ENCODE measurements at regions not wholly inside any gene's neighbourhood (a gene's known extent, or its start where the extent isn't known, plus 50 kb on each side); places are given as distances from the start of the nearest gene placed in this dataset.
"Not testable (repeated sequence)": the region's sequence is repeated elsewhere in the genome, so short reads cannot be mapped to it uniquely, and the experiment has no call there.

- no peak overlapping the region for H3K27ac Mint-ChIP-seq
- peaks cover 2% of the 10 kb centered on the region for H3K36me3 Mint-ChIP-seq (ENCODE audit: low read depth)
- no peak for DNase-seq
- no peak for ATAC-seq
- H3K4me3 Mint-ChIP-seq: no peak overlapping the region
- no peaks in the 10 kb centered on the region for H3K27me3 Mint-ChIP-seq
- H3K9me3 ChIP-seq (ENCODE audit: control insufficient read depth, low read length, poor library complexity, severe bottlenecking): no peaks in the 10 kb centered on the region
- no peaks in the 10 kb centered on the region for H3K4me1 Mint-ChIP-seq
Observed at GRCh38 chr6:141764388-141764787, 368.3 kb upstream of the GJE1 start.

DNA sequence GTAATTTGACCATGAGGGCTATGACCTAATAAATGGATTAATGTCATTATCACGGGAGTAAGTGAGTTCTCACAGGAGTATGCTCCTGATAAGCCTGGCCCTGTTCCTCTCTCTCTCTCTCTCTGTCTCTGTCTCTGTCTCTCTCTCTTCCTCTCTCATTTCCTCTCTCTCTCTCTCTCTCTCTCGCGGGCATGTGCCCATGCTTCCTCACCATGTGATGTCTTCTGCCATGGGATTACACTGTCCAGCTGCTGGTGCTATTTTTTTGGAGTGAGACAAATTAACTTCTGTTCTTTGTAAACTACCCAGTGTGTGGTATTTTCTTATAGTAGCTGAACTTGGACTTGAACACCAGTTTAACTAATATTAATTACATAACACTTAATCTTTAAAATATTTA is 374.3 kb upstream of the GJE1 start:
- no peak overlapping the region for H3K4me3 Mint-ChIP-seq
- ATAC-seq (no peak), DNase-seq (no peak)
- H3K9me3 ChIP-seq (ENCODE audit: control insufficient read depth, low read length, poor library complexity, severe bottlenecking): no peaks in the 10 kb centered on the region
- H3K4me1 Mint-ChIP-seq: no peaks in the 10 kb centered on the region
- no peaks in the 10 kb centered on the region for H3K27me3 Mint-ChIP-seq
- no peak overlapping the region for H3K27ac Mint-ChIP-seq
- H3K36me3 Mint-ChIP-seq (ENCODE audit: low read depth): peaks cover 2% of the 10 kb centered on the region

GRCh38 chr6:141753180-141753579 is 379.5 kb upstream of the GJE1 start:
- no peak for DNase-seq
- H3K4me3 Mint-ChIP-seq: no peak overlapping the region
- H3K27ac Mint-ChIP-seq: peak overlapping the region; percentile 41
- peaks cover 7% of the 10 kb centered on the region for H3K4me1 Mint-ChIP-seq
- H3K27me3 Mint-ChIP-seq: no peaks in the 10 kb centered on the region
- H3K36me3 Mint-ChIP-seq (ENCODE audit: low read depth): no peaks in the 10 kb centered on the region
- ATAC-seq: no peak
- H3K9me3 ChIP-seq (ENCODE audit: control insufficient read depth, low read length, poor library complexity, severe bottlenecking): no peaks in the 10 kb centered on the region

GRCh38 chr6:141752677-141753076 is 380.0 kb upstream of the GJE1 start:
- peak overlapping the region; percentile 41 for H3K27ac Mint-ChIP-seq
- no peaks in the 10 kb centered on the region for H3K27me3 Mint-ChIP-seq
- peaks cover 7% of the 10 kb centered on the region for H3K4me1 Mint-ChIP-seq
- no peaks in the 10 kb centered on the region for H3K36me3 Mint-ChIP-seq (ENCODE audit: low read depth)
- ATAC-seq (no peak), DNase-seq (no peak)
- H3K4me3 Mint-ChIP-seq: no peak overlapping the region
- no peaks in the 10 kb centered on the region for H3K9me3 ChIP-seq (ENCODE audit: control insufficient read depth, low read length, poor library complexity, severe bottlenecking)

DNA sequence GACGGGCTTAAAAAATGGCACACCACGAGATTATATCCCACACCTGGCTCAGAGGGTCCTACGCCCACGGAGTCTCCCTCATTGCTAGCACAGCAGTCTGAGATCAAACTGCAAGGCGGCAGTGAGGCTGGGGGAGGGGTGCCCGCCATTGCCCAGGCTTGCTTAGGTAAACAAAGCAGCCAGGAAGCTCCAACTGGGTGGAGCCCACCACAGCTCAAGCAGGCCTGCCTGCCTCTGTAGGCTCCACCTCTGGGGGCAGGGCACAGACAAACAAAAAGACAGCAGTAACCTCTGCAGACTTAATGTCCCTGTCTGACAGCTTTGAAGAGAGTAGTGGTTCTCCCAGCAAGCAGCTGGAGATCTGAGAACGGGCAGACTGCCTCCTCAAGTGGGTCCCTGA is 386.4 kb upstream of the GJE1 start:
- not testable (repeated sequence) for H3K36me3 Mint-ChIP-seq (ENCODE audit: low read depth); H3K27ac Mint-ChIP-seq; H3K9me3 ChIP-seq (ENCODE audit: control insufficient read depth, low read length, poor library complexity, severe bottlenecking); H3K4me3 Mint-ChIP-seq; ATAC-seq; H3K4me1 Mint-ChIP-seq; H3K27me3 Mint-ChIP-seq; DNase-seq

DNA sequence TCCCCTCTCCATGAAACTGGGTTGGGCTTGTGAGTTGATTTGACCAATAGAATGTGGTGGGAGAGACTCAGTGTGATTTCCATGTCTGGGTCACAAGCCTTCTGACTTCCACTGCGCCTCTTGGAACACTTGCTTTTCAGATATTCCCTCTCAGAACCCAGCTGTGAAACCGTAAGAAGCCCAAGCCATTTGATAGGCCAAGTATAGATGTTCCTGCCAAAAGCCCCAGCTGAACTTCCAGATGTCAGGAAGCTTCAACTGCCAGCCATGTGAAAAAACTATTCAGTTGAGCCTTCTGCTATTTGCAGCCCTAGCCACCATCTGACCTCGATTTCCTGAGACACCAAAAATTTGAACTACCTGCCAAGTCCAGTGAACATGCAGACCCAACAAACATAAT is 387.8 kb upstream of the GJE1 start:
- H3K4me3 Mint-ChIP-seq: no peak overlapping the region

DNA sequence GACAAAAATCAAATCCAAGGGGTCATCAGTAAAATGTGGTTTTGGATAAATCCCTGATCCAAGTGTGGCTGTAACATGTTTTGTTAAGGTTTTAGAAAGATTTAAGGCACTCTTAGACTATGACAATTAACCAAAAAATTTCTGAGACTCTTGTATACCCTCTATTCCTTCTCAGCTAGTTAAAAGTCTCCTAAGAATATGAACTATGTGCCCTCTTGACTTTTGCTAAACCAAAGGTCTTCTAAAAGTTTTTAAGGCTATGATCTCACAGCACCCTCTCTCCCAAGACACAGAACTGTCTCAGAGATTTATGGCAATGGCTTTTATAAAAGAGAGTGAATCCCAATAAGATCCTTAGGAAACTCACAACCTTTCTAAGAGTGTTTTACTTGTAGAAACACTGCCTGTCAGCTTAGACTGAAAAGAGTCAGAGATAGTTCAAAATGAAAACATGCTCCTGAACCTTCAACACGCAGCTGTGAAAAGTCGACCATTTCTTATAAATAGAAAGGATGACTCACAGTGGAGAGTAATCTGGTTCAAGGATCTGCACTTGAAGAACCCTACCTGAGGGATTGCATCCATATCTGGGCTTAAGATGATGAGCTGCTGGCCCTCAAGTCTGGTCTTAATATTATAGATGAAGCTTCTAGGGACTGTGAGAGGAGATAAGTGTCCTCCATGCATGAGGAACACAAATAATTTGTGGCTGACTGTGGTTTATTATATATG is 388.4 kb upstream of the GJE1 start:
- Mint-ChIP-seq H3K4me3 (no peak overlapping the region), H3K27me3 (no peaks in the 10 kb centered on the region), H3K36me3 (ENCODE audit: low read depth) (no peaks in the 10 kb centered on the region), H3K27ac (no peak overlapping the region), H3K4me1 (no peaks in the 10 kb centered on the region)
- no peaks in the 10 kb centered on the region for H3K9me3 ChIP-seq (ENCODE audit: control insufficient read depth, low read length, poor library complexity, severe bottlenecking)
- no peak for DNase-seq
- no peak for ATAC-seq

More for the DNA sequence above, 387.8 kb upstream of the GJE1 start:
- Mint-ChIP-seq H3K4me1 (no peaks in the 10 kb centered on the region), H3K27ac (no peak overlapping the region), H3K27me3 (no peaks in the 10 kb centered on the region), H3K36me3 (ENCODE audit: low read depth) (no peaks in the 10 kb centered on the region)
- no peak for ATAC-seq
- no peaks in the 10 kb centered on the region for H3K9me3 ChIP-seq (ENCODE audit: control insufficient read depth, low read length, poor library complexity, severe bottlenecking)
- DNase-seq: no peak

DNA sequence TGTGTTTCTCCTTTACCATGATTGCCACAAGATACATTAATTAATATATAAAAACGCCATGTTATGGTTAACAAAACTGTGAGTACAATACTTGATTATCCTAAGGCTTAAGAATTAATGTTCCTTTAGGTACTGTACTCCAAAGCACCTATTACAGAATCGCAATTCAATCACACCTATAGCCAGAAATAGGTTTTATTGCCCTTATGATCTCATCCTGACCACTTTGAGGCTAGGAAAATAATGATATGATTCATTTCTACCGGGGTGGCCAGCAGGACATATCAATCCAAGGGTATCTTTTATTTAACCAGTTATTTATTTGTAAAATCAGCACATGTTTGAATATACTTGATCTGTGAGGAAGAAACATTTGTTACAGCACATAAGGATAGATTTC is 396.6 kb upstream of the GJE1 start:
- Mint-ChIP-seq H3K36me3 (ENCODE audit: low read depth) (peaks cover 3% of the 10 kb centered on the region), H3K4me1 (peaks cover 2% of the 10 kb centered on the region), H3K27ac (no peak overlapping the region), H3K27me3 (no peaks in the 10 kb centered on the region), H3K4me3 (no peak overlapping the region)
- no peak for DNase-seq
- ATAC-seq: no peak
- no peaks in the 10 kb centered on the region for H3K9me3 ChIP-seq (ENCODE audit: control insufficient read depth, low read length, poor library complexity, severe bottlenecking)

DNA sequence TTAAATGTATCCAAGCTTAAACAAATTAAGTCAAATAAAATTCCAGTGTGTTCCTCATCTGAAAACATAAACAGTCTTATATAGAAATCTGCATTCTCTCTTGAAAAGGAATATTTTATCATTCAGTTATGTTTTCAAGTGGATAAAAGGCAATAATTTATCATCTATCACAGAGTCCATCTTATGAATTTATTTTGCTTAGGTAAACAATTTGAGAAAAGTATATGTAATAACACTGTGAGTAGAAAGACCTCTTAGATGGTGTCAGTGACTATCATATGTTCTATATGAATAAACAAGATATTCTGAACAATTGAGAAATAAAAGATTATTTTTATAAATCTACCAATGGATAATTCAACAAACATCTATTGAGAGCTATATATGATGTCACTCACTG is 397.6 kb upstream of the GJE1 start:
- Mint-ChIP-seq H3K4me3 (no peak overlapping the region), H3K4me1 (peaks cover 2% of the 10 kb centered on the region), H3K27ac (no peak overlapping the region)

DNA sequence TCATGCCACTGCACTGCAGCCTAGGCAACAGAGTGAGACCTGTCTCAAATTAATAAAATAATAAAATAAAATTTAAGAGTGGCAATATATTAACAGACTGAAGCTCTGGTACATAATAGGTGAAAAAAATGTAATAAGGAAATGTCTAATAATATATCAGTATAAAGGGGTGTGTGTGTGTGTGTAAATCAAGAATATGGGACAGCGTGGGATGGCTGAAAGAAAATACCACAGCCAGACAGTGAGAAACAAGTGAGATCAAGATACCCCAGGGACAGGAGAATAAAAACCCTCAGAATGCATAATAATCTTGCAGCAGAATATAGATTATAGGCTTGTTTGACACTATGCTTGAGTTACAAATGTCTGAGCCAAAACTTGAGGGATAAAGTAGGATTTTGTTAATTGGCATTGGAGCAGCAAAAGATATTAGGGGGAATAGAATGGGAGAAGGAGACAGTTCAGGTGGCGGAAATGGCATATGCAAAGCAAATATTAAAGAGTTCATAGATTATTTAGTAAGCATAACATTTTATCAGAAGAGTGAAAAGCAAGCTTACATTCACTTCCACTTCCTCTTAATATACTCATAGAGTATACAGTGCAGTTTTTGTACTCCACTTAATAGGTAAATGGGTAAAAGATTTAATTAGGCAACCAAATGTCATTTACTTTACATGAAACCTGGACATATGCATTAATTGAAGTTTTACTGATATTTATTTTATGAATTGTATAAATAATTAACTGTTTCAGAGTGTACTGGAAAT is 398.5 kb upstream of the GJE1 start:
- DNase-seq (no peak), ATAC-seq (no peak)
- Mint-ChIP-seq H3K4me1 (peaks cover 2% of the 10 kb centered on the region), H3K27me3 (peaks cover 4% of the 10 kb centered on the region), H3K36me3 (ENCODE audit: low read depth) (peaks cover 3% of the 10 kb centered on the region), H3K4me3 (no peak overlapping the region), H3K27ac (no peak overlapping the region)
- H3K9me3 ChIP-seq (ENCODE audit: control insufficient read depth, low read length, poor library complexity, severe bottlenecking): no peaks in the 10 kb centered on the region

More for the DNA sequence above, 397.6 kb upstream of the GJE1 start:
- Mint-ChIP-seq H3K36me3 (ENCODE audit: low read depth) (peaks cover 3% of the 10 kb centered on the region), H3K27me3 (no peaks in the 10 kb centered on the region)
- ATAC-seq (no peak), DNase-seq (no peak)
- no peaks in the 10 kb centered on the region for H3K9me3 ChIP-seq (ENCODE audit: control insufficient read depth, low read length, poor library complexity, severe bottlenecking)

GRCh38 chr6:141729146-141729545 is 403.6 kb upstream of the GJE1 start:
- no peak for ATAC-seq

GRCh38 chr6:141728330-141728729 is 404.4 kb upstream of the GJE1 start:
- ATAC-seq (no peak), DNase-seq (no peak)
- H3K4me1 Mint-ChIP-seq: peaks cover 6% of the 10 kb centered on the region
- H3K4me3 Mint-ChIP-seq: peak overlapping the region; percentile 43
- H3K36me3 Mint-ChIP-seq (ENCODE audit: low read depth): peaks cover 2% of the 10 kb centered on the region
- H3K27ac Mint-ChIP-seq: no peak overlapping the region
- H3K9me3 ChIP-seq (ENCODE audit: control insufficient read depth, low read length, poor library complexity, severe bottlenecking): no peaks in the 10 kb centered on the region
- H3K27me3 Mint-ChIP-seq: peaks cover 11% of the 10 kb centered on the region

More at GRCh38 chr6:141729146-141729545, 403.6 kb upstream of the GJE1 start:
- H3K4me1 Mint-ChIP-seq: peaks cover 6% of the 10 kb centered on the region
- no peaks in the 10 kb centered on the region for H3K9me3 ChIP-seq (ENCODE audit: control insufficient read depth, low read length, poor library complexity, severe bottlenecking)
- DNase-seq: no peak
- no peak overlapping the region for H3K27ac Mint-ChIP-seq
- H3K36me3 Mint-ChIP-seq (ENCODE audit: low read depth): peaks cover 3% of the 10 kb centered on the region
- H3K4me3 Mint-ChIP-seq: no peak overlapping the region
- peaks cover 11% of the 10 kb centered on the region for H3K27me3 Mint-ChIP-seq

GRCh38 chr6:141726248-141726647 is 406.5 kb upstream of the GJE1 start:
- Mint-ChIP-seq H3K27me3 (peaks cover 11% of the 10 kb centered on the region), H3K4me1 (peaks cover 6% of the 10 kb centered on the region), H3K27ac (no peak overlapping the region), H3K4me3 (no peak overlapping the region), H3K36me3 (ENCODE audit: low read depth) (peaks cover 2% of the 10 kb centered on the region)
- ATAC-seq (no peak), DNase-seq (no peak)
- H3K9me3 ChIP-seq (ENCODE audit: control insufficient read depth, low read length, poor library complexity, severe bottlenecking): no peaks in the 10 kb centered on the region

- Mint-ChIP-seq H3K36me3 (ENCODE audit: low read depth) (peaks cover 2% of the 10 kb centered on the region), H3K27me3 (peaks cover 11% of the 10 kb centered on the region), H3K4me1 (peaks cover 6% of the 10 kb centered on the region), H3K4me3 (no peak overlapping the region), H3K27ac (no peak overlapping the region)
- H3K9me3 ChIP-seq (ENCODE audit: control insufficient read depth, low read length, poor library complexity, severe bottlenecking): no peaks in the 10 kb centered on the region
- DNase-seq (no peak), ATAC-seq (no peak)
Observed at GRCh38 chr6:141724731-141725130, 408.0 kb upstream of the GJE1 start.

All from T-helper 17 cell (primary cell).